NCI-H2196 (cell line): ENCODE measurements at regions not wholly inside any gene's neighbourhood (a gene's known extent, or its start where the extent isn't known, plus 50 kb on each side); places are given as distances from the start of the nearest gene placed in this dataset.

Source experiments
- DNase-seq: peaks from one replicate; lab custom pipeline; 2025; ENCODE audit not compliant: unreplicated experiment; lab: John Stamatoyannopoulos, UW

- no peak for DNase-seq
Observed at GRCh38 chr5:173529861-173530260, 86.6 kb downstream of the BOD1 start.

DNA sequence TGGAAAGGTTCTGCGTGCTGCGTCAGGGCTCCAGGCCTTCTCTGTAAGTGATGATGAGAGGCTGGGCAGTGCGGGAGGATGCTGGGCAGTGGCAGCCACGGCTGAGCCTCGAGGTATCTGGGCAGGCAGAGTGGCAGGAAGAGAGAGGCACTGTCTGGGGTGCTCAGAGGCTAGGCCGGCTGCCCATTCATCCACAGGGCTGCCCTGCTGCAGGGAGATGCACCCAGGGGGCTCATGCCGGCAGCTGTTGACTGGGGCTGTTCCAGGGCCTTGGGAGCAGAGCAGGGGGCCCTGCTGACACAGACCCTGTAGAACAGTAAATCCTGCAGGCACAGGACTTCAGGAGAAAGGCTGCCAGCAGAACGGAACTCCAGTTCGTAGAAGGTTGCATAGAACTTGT lies 88.8 kb downstream of the BOD1 start:
- DNase-seq, result no peak

DNA sequence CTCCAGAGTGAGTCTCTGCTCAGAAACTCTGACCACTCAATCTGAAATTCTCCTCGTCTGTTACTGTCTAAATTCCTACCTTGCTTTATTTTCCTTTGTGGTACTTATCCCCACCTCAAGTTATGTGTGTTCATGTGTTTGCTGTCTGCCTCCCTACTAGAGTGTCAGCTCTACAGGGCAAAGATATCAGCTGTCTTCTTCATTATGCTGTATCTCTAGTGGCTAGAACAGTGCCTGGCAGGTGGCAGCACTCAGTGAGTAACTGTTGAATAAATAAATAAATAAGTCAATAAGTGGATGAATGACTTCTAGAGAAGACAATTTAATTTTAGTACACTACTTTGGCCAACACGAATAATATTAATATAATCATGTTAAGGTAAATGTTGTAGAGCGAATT lies 92.3 kb downstream of the BOD1 start:
- no peak for DNase-seq

DNA sequence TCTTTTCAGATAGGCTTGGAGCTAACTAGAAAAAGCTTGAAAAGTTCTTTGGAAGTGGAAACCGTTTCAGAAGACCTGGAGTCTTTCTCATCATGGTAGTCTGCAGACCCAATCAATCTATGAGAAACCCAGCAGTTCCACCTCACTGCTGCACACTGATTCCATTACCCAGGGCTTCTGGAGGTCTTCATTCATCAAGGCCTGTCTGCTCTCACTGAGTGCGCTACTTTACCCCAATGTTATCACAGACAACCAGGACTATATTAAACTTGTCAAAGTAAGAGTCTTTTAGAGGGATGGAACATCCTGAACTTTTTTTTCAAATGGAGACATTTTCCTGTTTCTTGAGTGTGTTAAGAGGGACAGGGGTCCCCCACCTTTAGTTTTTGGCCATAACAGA lies 93.1 kb downstream of the BOD1 start:
- no peak for DNase-seq

GRCh38 chr5:173522518-173522917 lies 93.9 kb downstream of the BOD1 start:
- no peak for DNase-seq

- no peak for DNase-seq
Observed at GRCh38 chr5:173518856-173519255, 97.6 kb downstream of the BOD1 start.

GRCh38 chr5:173517648-173518047 lies 98.8 kb downstream of the BOD1 start:
- DNase-seq, result no peak

DNA sequence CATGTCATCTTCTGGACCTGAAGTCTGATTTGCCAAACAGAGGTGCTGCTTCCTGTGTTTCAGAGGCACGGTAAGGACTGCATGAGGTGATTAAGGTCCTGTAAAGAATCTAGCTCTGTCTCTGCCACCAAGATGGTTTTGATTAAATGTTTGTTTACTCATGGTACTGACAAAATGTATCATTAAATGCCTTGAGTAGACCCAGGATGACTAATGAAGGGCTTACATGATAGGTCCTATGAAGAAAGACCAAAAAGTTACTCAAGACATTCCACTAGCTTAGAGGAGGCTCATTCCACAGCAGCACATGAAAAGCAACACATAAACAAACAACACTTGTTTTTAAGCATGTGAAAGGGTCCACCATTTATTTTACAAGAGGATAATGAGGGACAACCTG lies 100.9 kb downstream of the BOD1 start:
- DNase-seq, result no peak

GRCh38 chr5:173514661-173515060 lies 101.8 kb downstream of the BOD1 start:
- no peak for DNase-seq

GRCh38 chr5:173513521-173513991 lies 102.9 kb downstream of the BOD1 start:
- no peak for DNase-seq

DNA sequence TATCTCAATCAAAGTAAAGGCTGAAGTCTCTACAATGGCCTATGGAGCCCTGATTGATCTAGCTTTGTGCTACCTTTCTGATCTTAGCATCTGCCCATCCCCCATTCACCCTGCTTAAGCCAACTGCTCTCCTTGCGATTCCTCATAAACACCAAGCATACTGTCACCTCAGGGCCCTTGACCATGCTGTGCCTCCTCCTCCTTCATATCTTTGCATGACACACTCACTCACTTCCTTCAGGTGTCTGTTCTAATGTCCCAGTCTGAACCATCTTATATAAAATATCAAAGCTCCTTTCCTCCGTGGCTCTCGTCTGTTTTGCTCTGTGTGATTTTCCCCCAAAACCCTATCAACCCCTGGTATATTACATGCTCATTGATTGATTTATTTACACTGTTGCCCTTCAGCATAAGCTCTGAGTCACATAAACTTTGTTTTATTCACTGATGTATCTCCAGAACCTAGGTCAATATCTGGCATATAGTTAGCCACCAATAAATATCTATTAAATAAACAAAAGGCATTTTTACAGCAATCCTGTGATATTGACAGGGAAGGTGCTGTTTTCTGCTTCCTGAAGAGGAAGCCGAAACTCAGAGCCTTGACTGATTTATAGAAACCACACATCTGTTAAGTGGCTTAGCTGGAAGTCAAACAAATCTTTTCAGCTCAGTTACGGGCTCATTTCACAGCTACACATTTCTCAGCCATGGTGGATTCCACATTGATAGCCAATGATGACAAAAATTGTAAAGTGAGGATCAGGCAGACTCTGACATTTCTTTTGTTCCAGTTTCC lies 103.6 kb downstream of the BOD1 start:
- no peak for DNase-seq

DNA sequence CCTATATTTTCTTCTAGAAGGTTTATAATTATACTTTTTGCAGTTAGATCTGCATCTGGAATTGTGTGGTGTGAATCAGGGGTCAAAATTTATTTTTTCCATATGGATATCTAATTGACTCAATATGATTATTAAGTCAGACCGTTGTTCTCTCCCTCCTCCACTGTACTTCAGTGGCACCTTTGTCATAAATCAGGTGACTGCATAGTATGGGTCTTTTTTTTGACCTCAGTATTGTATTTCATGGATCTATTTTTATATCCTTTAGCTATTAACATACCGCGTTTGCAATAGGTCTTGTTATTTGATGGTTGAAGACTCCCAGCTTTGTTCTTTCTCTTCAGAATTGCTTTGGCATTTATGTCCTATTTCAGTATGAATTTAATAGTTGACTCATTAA lies 107.4 kb downstream of the BOD1 start:
- no peak for DNase-seq

DNA sequence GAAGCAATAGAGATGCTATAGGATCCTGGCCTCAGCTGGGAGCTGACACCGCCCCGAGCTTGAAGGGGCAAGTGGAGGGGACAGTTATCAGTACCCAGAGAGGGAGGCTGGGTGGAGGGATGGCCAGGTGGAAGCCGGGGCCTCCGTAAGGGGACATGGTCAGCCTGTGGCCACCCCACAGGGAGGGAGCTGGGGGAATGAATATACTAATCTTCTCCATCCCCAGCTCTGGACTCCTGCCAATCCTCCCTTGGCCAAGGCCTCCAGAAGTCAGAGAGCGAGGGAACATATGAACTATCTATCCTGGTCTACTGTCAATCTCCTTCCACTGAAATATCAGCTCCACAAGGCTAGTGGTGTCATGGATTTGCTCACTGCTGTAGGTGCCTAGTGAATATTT lies 109.3 kb downstream of the BOD1 start:
- no peak for DNase-seq

GRCh38 chr5:173505634-173506033 lies 110.8 kb downstream of the BOD1 start:
- DNase-seq, result no peak

DNA sequence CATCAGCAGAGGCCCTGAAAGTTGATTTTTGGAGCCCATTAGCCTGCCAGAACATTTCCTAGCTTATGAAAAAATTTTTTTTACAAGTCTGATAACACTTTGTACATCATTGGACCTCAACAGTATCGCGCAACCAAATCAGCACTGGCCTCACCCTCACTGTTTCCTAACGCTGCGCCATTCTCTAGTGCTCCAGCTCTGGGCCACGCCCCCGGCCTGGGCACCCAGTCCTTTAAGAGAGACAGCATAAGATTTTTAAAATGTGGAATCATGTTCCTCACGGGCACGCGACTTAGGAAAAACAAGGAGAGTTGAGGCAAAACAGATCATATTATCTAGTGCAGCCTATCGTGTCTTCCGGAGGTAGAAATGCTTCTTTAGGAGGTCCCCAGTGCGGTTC lies 114.5 kb downstream of the BOD1 start:
- no peak for DNase-seq

- DNase-seq, result no peak
Observed at GRCh38 chr5:173501271-173501670, 115.2 kb downstream of the BOD1 start.

DNA sequence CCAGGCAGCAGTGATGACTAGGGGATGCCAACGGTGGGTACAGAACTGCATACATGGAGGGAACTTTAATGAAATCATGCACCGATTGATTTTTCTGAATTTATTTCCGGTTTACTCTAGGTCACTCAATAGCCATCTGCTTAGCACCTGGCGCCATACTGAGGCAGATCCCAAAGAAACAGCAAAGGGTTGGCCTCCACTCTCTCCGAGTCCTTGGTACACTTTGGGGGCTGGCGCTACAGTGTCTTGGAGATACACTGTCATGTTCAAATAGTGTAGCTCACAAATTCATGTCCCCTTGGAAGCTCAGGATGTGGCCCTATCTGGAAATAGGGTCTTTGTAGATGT lies 116.3 kb downstream of the BOD1 start:
- no peak for DNase-seq

GRCh38 chr5:173499471-173500212 lies 116.8 kb downstream of the BOD1 start:
- no peak for DNase-seq

GRCh38 chr5:173498739-173499470 lies 117.5 kb downstream of the BOD1 start:
- no peak for DNase-seq

DNA sequence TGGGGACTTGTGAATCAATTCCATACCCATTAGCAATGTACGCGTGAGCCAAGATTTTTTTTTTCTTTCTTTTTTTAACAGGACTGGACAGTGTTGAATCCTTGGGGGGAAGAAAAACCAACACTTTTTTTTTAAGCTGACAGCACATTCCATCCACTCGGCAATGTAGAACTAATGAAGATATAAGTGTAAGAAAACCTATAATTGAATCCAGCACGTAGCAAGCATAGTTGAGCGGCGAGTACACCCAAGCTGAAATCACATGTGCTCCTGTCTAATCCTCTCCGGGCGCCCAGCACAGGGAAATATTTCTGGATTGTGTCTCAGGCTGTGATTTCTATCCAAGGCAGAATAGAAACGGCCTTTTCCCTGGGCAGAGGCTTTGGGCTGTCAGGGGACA lies 118.2 kb downstream of the BOD1 start:
- no peak for DNase-seq

DNA sequence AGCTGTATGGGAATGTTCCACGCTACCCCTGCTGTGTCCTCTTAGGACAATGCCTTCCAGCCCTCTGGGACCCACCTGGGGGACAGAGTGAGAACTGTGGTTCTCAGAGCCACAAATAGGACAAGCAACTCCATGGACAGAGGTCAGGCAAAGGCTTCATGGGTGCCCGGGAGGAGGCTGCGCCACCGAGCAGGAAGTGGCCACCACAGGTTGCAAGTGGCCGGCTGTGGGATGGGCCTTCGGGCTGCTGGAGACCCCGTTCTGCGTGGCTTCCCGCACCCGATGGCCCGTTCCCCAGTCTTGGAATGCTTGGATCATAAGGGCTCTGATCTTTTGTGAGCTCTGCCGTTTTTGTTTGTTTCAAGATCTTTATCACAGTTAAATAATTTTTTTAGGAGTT lies 118.8 kb downstream of the BOD1 start:
- DNase-seq, result no peak

DNA sequence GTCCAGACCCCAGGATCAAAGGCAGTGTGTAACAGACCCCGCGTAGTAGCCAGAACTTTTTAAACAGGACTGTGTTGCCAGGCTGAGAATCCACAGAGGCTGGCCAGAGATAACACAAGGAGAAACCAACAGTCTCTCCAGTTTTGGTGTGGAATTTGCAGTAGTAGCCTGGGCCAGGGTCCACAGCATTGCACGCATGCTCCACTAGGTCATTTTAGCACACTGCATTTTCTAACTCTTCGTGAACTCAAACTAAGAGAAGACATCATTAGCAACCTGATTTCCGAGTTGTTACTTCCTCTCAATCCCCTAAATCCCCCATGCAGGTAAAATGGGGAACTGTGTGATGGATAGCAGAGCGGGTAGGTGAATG lies 119.6 kb downstream of the BOD1 start:
- DNase-seq, result no peak
